Fibroblast of lung (primary cell): ENCODE measurements at regions not wholly inside any gene's neighbourhood (a gene's known extent, or its start where the extent isn't known, plus 50 kb on each side); places are given as distances from the start of the nearest gene placed in this dataset.

Source experiments
- DNase-seq, 2 donors: peaks; one replicate each; pipeline versions ENCODE4 v3.0.0 to v3.0.0-alpha.2; 2010; ENCODE audit warnings: low read depth in 2 of 2
- H2AFZ ChIP-seq: 2 replicates; pipeline ENCODE4 v1.5.1; 2012; ENCODE audit warnings: low read length, control low read depth, inconsistent platforms
- H3K27ac ChIP-seq: 2 replicates; pipeline ENCODE4 v1.5.1; 2011; ENCODE audit warnings: low read length, control low read depth; ENCODE audit not compliant: insufficient read depth
- H3K27me3 ChIP-seq: 2 replicates; pipeline ENCODE4 v1.5.1; 2011; ENCODE audit warnings: mild to moderate bottlenecking, low read length; ENCODE audit not compliant: control insufficient read depth, insufficient read depth
- H3K36me3 ChIP-seq: 2 replicates; pipeline ENCODE4 v1.5.1; 2011; ENCODE audit warnings: low read length; ENCODE audit not compliant: control insufficient read depth, insufficient read depth
- H3K4me1 ChIP-seq: 2 replicates; pipeline ENCODE4 v1.5.1; 2011; ENCODE audit warnings: low read length; ENCODE audit not compliant: control insufficient read depth, insufficient read depth; ENCODE audit errors: extremely low read depth
- H3K4me2 ChIP-seq: 2 replicates; pipeline ENCODE4 v1.5.1; 2011; ENCODE audit warnings: low read length, control low read depth; ENCODE audit not compliant: insufficient read depth; ENCODE audit errors: extremely low read depth
- H3K4me3 ChIP-seq, 4 experiments: fragments of 200-600 bp in 1 of 4; sonication (generic) in 1 of 4; replicated peaks in 1 of 4; 2 replicates each; pipeline ENCODE4 v1.5.1; 2011 to 2016; ENCODE audit warnings: low read length in 4 of 4, low read depth in 3 of 4, mild to moderate bottlenecking in 3 of 4, control low read depth in 2 of 4, inconsistent platforms in 1 of 4, mixed read lengths in 1 of 4; ENCODE audit not compliant: insufficient read depth in 1 of 4; ENCODE audit errors: control extremely low read depth in 1 of 4
- H3K79me2 ChIP-seq: 2 replicates; pipeline ENCODE4 v1.5.1; 2012; ENCODE audit warnings: mild to moderate bottlenecking, low read length, inconsistent platforms; ENCODE audit not compliant: control insufficient read depth, insufficient read depth
- H3K9ac ChIP-seq: 2 replicates; pipeline ENCODE4 v1.5.1; 2011; ENCODE audit warnings: mild to moderate bottlenecking, low read length, control low read depth; ENCODE audit not compliant: insufficient read depth
- H3K9me3 ChIP-seq: 2 replicates; pipeline ENCODE4 v1.5.1; 2012; ENCODE audit warnings: low read depth, low read length; ENCODE audit not compliant: control insufficient read depth, insufficient read depth
- H4K20me1 ChIP-seq: 2 replicates; pipeline ENCODE4 v1.5.1; 2011; ENCODE audit warnings: low read length; ENCODE audit not compliant: control insufficient read depth, insufficient read depth; ENCODE audit errors: extremely low read depth
- EZH2 ChIP-seq: IDR thresholded peaks from 2 replicates; pipeline ENCODE4 v1.5.1; 2012; ENCODE audit warnings: low read length, control low read depth, mild to moderate bottlenecking; ENCODE audit errors: missing control alignments
- TF ChIP-seq, protein P1 (sequence below), 2 donors: IDR thresholded peaks in 1 of 2; conservative IDR thresholded peaks in 1 of 2; 1 replicate in 1 of 2; 2 replicates in 1 of 2; pipeline ENCODE4 v1.5.1; 2011 to 2012; ENCODE audit warnings: low read length in 2 of 2, control low read depth in 1 of 2, inconsistent platforms in 1 of 2, low read depth in 1 of 2, mild to moderate bottlenecking in 1 of 2

GRCh38 chr20:23214903-23215302 is 128.8 kb upstream of the CD93 start:
- Histone ChIP-seq H3K36me3 (no peaks in the 10 kb centered on the region), H3K27ac (no peak overlapping the region), H3K9me3 (no peaks in the 10 kb centered on the region), H3K4me1 (no peaks in the 10 kb centered on the region), H3K4me3 (no peak overlapping the region), H3K27me3 (peaks cover 4% of the 10 kb centered on the region), H2AFZ (no peak overlapping the region), H3K4me2 (no peak overlapping the region), H3K79me2 (no peaks in the 10 kb centered on the region), H4K20me1 (no peaks in the 10 kb centered on the region), H3K9ac (no peak overlapping the region)
- TF ChIP-seq EZH2 = no peak
- TF ChIP-seq, protein P1, sequence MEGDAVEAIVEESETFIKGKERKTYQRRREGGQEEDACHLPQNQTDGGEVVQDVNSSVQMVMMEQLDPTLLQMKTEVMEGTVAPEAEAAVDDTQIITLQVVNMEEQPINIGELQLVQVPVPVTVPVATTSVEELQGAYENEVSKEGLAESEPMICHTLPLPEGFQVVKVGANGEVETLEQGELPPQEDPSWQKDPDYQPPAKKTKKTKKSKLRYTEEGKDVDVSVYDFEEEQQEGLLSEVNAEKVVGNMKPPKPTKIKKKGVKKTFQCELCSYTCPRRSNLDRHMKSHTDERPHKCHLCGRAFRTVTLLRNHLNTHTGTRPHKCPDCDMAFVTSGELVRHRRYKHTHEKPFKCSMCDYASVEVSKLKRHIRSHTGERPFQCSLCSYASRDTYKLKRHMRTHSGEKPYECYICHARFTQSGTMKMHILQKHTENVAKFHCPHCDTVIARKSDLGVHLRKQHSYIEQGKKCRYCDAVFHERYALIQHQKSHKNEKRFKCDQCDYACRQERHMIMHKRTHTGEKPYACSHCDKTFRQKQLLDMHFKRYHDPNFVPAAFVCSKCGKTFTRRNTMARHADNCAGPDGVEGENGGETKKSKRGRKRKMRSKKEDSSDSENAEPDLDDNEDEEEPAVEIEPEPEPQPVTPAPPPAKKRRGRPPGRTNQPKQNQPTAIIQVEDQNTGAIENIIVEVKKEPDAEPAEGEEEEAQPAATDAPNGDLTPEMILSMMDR (conservative IDR thresholded peaks at IDR 0.05 in 1 of 2, IDR thresholded peaks at IDR 0.05 in 1 of 2; ENCODE audit: low read depth in 1 of 2, low read length in 2 of 2) = no peak
- DNase-seq = peak; percentile 44 to 84

- Histone ChIP-seq H3K9ac (no peak overlapping the region), H4K20me1 (no peaks in the 10 kb centered on the region), H3K9me3 (no peaks in the 10 kb centered on the region), H3K27me3 (peaks cover 4% of the 10 kb centered on the region), H3K27ac (no peak overlapping the region), H3K79me2 (no peaks in the 10 kb centered on the region), H3K36me3 (no peaks in the 10 kb centered on the region), H2AFZ (no peak overlapping the region), H3K4me3 (no peak overlapping the region), H3K4me1 (no peaks in the 10 kb centered on the region), H3K4me2 (no peak overlapping the region)
- no peak for TF ChIP-seq EZH2
- TF ChIP-seq, protein P1 (conservative IDR thresholded peaks at IDR 0.05 in 1 of 2, IDR thresholded peaks at IDR 0.05 in 1 of 2; ENCODE audit: low read depth in 1 of 2, low read length in 2 of 2) = no peak
- DNase-seq = no peak
Observed at GRCh38 chr20:23212464-23212995, 126.4 kb upstream of the CD93 start.

GRCh38 chr20:23212011-23212410 is 125.9 kb upstream of the CD93 start:
- H3K79me2 ChIP-seq = no peaks in the 10 kb centered on the region
- H3K9ac ChIP-seq = no peak overlapping the region
- no peak overlapping the region for H3K27ac ChIP-seq
- no peak overlapping the region for H3K4me3 ChIP-seq
- H3K9me3 ChIP-seq = no peaks in the 10 kb centered on the region
- peaks cover 6% of the 10 kb centered on the region for H3K27me3 ChIP-seq
- no peaks in the 10 kb centered on the region for H3K36me3 ChIP-seq
- TF ChIP-seq, protein P1 (conservative IDR thresholded peaks at IDR 0.05 in 1 of 2, IDR thresholded peaks at IDR 0.05 in 1 of 2; ENCODE audit: low read depth in 1 of 2, low read length in 2 of 2) = no peak
- TF ChIP-seq EZH2 = no peak
- DNase-seq = no peak
- H3K4me2 ChIP-seq = no peak overlapping the region
- no peak overlapping the region for H2AFZ ChIP-seq
- H4K20me1 ChIP-seq = no peaks in the 10 kb centered on the region
- H3K4me1 ChIP-seq = no peaks in the 10 kb centered on the region
